ENCODE measurements at regions not wholly inside any gene's neighbourhood (a gene's known extent, or its start where the extent isn't known, plus 50 kb on each side); places are given as distances from the start of the nearest gene placed in this dataset.

- Mint-ChIP-seq H3K4me1 (ENCODE audit: unreplicated experiment) (peaks cover 8% of the 10 kb centered on the region), H3K27ac (ENCODE audit: unreplicated experiment) (no peak overlapping the region), H3K4me3 (ENCODE audit: unreplicated experiment) (no peak overlapping the region), H3K27me3 (ENCODE audit: unreplicated experiment) (peaks cover 18% of the 10 kb centered on the region), H3K9me3 (ENCODE audit: unreplicated experiment) (peaks cover 4% of the 10 kb centered on the region), H3K36me3 (ENCODE audit: unreplicated experiment) (peaks cover 1% of the 10 kb centered on the region)
- TF ChIP-seq CTCF (IDR thresholded peaks at IDR 0.05) = no peak
- no peak for DNase-seq (ENCODE audit: extremely low spot score, unreplicated experiment)
Measured at GRCh38 chr14:28681681-28682080, 84.9 kb upstream of the FOXG1 start.

GRCh38 chr14:28690029-28690692 lies 76.4 kb upstream of the FOXG1 start:
- Mint-ChIP-seq H3K27me3 (ENCODE audit: unreplicated experiment) (peaks cover 58% of the 10 kb centered on the region), H3K36me3 (ENCODE audit: unreplicated experiment) (peaks cover under 1% of the 10 kb centered on the region), H3K4me1 (ENCODE audit: unreplicated experiment) (peaks cover 11% of the 10 kb centered on the region), H3K4me3 (ENCODE audit: unreplicated experiment) (no peak overlapping the region), H3K27ac (ENCODE audit: unreplicated experiment) (no peak overlapping the region), H3K9me3 (ENCODE audit: unreplicated experiment) (peaks cover 15% of the 10 kb centered on the region)
- no peak for TF ChIP-seq CTCF (IDR thresholded peaks at IDR 0.05)
- DNase-seq (ENCODE audit: extremely low spot score, unreplicated experiment) = no peak

GRCh38 chr14:28695109-28695508 lies 71.5 kb upstream of the FOXG1 start:
- Mint-ChIP-seq H3K27me3 (ENCODE audit: unreplicated experiment) (peaks cover 54% of the 10 kb centered on the region), H3K4me3 (ENCODE audit: unreplicated experiment) (no peak overlapping the region), H3K4me1 (ENCODE audit: unreplicated experiment) (peaks cover 3% of the 10 kb centered on the region), H3K9me3 (ENCODE audit: unreplicated experiment) (peaks cover under 1% of the 10 kb centered on the region), H3K27ac (ENCODE audit: unreplicated experiment) (no peak overlapping the region), H3K36me3 (ENCODE audit: unreplicated experiment) (no peaks in the 10 kb centered on the region)
- no peak for DNase-seq (ENCODE audit: extremely low spot score, unreplicated experiment)
- no peak for TF ChIP-seq CTCF (IDR thresholded peaks at IDR 0.05)

GRCh38 chr14:28701733-28702132 lies 64.9 kb upstream of the FOXG1 start:
- peaks cover 40% of the 10 kb centered on the region for H3K27me3 Mint-ChIP-seq (ENCODE audit: unreplicated experiment)
- DNase-seq (ENCODE audit: extremely low spot score, unreplicated experiment) = no peak
- H3K4me3 Mint-ChIP-seq (ENCODE audit: unreplicated experiment) = no peak overlapping the region
- H3K9me3 Mint-ChIP-seq (ENCODE audit: unreplicated experiment) = no peaks in the 10 kb centered on the region
- no peaks in the 10 kb centered on the region for H3K4me1 Mint-ChIP-seq (ENCODE audit: unreplicated experiment)
- no peak overlapping the region for H3K27ac Mint-ChIP-seq (ENCODE audit: unreplicated experiment)
- H3K36me3 Mint-ChIP-seq (ENCODE audit: unreplicated experiment) = no peaks in the 10 kb centered on the region
- no peak for TF ChIP-seq CTCF (IDR thresholded peaks at IDR 0.05)

GRCh38 chr14:28703482-28703881 lies 63.1 kb upstream of the FOXG1 start:
- no peak for DNase-seq (ENCODE audit: extremely low spot score, unreplicated experiment)
- Mint-ChIP-seq H3K9me3 (ENCODE audit: unreplicated experiment) (no peaks in the 10 kb centered on the region), H3K4me3 (ENCODE audit: unreplicated experiment) (no peak overlapping the region), H3K27me3 (ENCODE audit: unreplicated experiment) (peaks cover 30% of the 10 kb centered on the region), H3K36me3 (ENCODE audit: unreplicated experiment) (no peaks in the 10 kb centered on the region), H3K27ac (ENCODE audit: unreplicated experiment) (no peak overlapping the region), H3K4me1 (ENCODE audit: unreplicated experiment) (no peaks in the 10 kb centered on the region)
- no peak for TF ChIP-seq CTCF (IDR thresholded peaks at IDR 0.05)

Measured in osteocyte (in vitro differentiated cells).